A673 (cell line): ENCODE measurements at regions not wholly inside any gene's neighbourhood (a gene's known extent, or its start where the extent isn't known, plus 50 kb on each side); places are given as distances from the start of the nearest gene placed in this dataset.

Experiments
- EZH2 ChIP-seq: fragments of 200-600 bp; sonication (generic); IDR thresholded peaks from 2 replicates; pipeline ENCODE4 v1.6.1; 2017; ENCODE audit warnings: borderline replicate concordance, low read depth, mild to moderate bottlenecking, mixed read lengths, antibody characterized with exemption, low read length; ENCODE audit not compliant: poor library complexity, severe bottlenecking
- TF ChIP-seq, protein P1 (sequence below): fragments of 300-800, 200-600 bp; sonication (generic); conservative IDR thresholded peaks from 2 replicates; pipeline ENCODE4 v1.5.1; 2017; ENCODE audit warnings: low read depth, mild to moderate bottlenecking, antibody characterized with exemption, low read length, moderate library complexity, mixed read lengths

DNA sequence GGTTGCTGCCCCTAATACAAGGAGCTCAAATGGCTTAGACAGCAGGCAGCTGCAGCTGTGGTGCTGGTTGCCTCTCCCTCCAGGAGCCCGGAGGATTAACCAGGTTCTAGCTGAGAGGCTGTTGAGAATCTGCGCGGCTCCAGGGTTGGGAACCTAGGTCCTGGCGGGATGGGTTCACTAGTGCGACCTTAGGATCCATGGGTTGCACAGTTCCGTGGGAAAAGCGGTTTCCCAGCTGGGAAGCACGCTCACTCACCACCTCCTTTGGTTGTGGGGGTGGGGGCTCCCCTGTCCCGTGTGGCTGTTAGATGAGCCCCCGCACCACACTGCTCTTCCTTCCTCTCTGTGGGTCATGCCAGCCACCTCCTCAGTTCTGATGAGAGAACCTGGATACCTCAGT is 375.1 kb upstream of the ARRDC4 start:
- TF ChIP-seq, protein P1, sequence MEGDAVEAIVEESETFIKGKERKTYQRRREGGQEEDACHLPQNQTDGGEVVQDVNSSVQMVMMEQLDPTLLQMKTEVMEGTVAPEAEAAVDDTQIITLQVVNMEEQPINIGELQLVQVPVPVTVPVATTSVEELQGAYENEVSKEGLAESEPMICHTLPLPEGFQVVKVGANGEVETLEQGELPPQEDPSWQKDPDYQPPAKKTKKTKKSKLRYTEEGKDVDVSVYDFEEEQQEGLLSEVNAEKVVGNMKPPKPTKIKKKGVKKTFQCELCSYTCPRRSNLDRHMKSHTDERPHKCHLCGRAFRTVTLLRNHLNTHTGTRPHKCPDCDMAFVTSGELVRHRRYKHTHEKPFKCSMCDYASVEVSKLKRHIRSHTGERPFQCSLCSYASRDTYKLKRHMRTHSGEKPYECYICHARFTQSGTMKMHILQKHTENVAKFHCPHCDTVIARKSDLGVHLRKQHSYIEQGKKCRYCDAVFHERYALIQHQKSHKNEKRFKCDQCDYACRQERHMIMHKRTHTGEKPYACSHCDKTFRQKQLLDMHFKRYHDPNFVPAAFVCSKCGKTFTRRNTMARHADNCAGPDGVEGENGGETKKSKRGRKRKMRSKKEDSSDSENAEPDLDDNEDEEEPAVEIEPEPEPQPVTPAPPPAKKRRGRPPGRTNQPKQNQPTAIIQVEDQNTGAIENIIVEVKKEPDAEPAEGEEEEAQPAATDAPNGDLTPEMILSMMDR, result no peak
- no peak for TF ChIP-seq EZH2
